GM23248 (cell line): ENCODE measurements at regions not wholly inside any gene's neighbourhood (a gene's known extent, or its start where the extent isn't known, plus 50 kb on each side); places are given as distances from the start of the nearest gene placed in this dataset.
"Not testable (repeated sequence)": the region's sequence is repeated elsewhere in the genome, so short reads cannot be mapped to it uniquely, and the experiment has no call there.

Experiments
- DNase-seq: peaks from one replicate; pipeline ENCODE4 v3.0.0-alpha.2; 2015
- H2AFZ ChIP-seq: fragments of 200-600 bp; sonication (generic); 2 replicates; pipeline ENCODE4 v1.6.1; 2016; ENCODE audit warnings: antibody characterized with exemption
- H3F3A ChIP-seq: fragments of 200-600 bp; sonication (generic); 2 replicates; pipeline ENCODE4 v1.6.1; 2016; ENCODE audit warnings: mild to moderate bottlenecking, antibody characterized with exemption, mixed run types; ENCODE audit not compliant: insufficient read depth
- H3K27ac ChIP-seq: fragments of 200-600 bp; sonication (generic); 2 replicates; pipeline ENCODE4 v1.5.1; 2016; ENCODE audit warnings: mild to moderate bottlenecking
- H3K27me3 ChIP-seq: fragments of 200-600 bp; sonication (generic); replicated peaks from 2 replicates; pipeline ENCODE4 v1.6.1; 2016; ENCODE audit warnings: mild to moderate bottlenecking; ENCODE audit not compliant: insufficient read depth
- H3K36me3 ChIP-seq: fragments of 200-600 bp; sonication (generic); 2 replicates; pipeline ENCODE4 v1.6.1; 2016; ENCODE audit warnings: low read depth, mild to moderate bottlenecking
- H3K4me1 ChIP-seq: fragments of 200-600 bp; sonication (generic); 2 replicates; pipeline ENCODE4 v1.6.1; 2016; ENCODE audit warnings: mild to moderate bottlenecking; ENCODE audit not compliant: insufficient read depth
- H3K4me2 ChIP-seq: fragments of 200-600 bp; sonication (generic); one replicate; pipeline ENCODE4 v1.6.1; 2016; ENCODE audit warnings: mild to moderate bottlenecking; ENCODE audit not compliant: unreplicated experiment
- H3K4me3 ChIP-seq: fragments of 200-600 bp; sonication (generic); 2 replicates; pipeline ENCODE4 v1.5.1; 2016; ENCODE audit warnings: mild to moderate bottlenecking
- H3K79me2 ChIP-seq: fragments of 200-600 bp; sonication (generic); 2 replicates; pipeline ENCODE4 v1.6.1; 2016; ENCODE audit warnings: mild to moderate bottlenecking; ENCODE audit not compliant: insufficient read depth
- H3K9ac ChIP-seq: fragments of 200-600 bp; sonication (generic); 2 replicates; pipeline ENCODE4 v1.6.1; 2016; ENCODE audit warnings: mild to moderate bottlenecking
- H3K9me2 ChIP-seq: fragments of 200-600 bp; sonication (generic); 2 replicates; pipeline ENCODE4 v1.6.1; 2016; ENCODE audit warnings: mixed run types, mild to moderate bottlenecking, moderate library complexity; ENCODE audit not compliant: insufficient read depth
- H3K9me3 ChIP-seq: fragments of 200-600 bp; sonication (generic); one replicate; pipeline ENCODE4 v1.6.1; 2017; ENCODE audit warnings: low read depth
- H4K20me1 ChIP-seq: fragments of 200-600 bp; sonication (generic); 2 replicates; pipeline ENCODE4 v1.6.0; 2016; ENCODE audit not compliant: insufficient read depth
- EZH2 ChIP-seq: fragments of 200-600 bp; sonication (generic); IDR thresholded peaks from 2 replicates; pipeline ENCODE4 v1.6.1; 2018; ENCODE audit warnings: antibody characterized with exemption, mild to moderate bottlenecking; ENCODE audit not compliant: insufficient read depth, poor library complexity, severe bottlenecking
- EZH2phosphoT487 ChIP-seq: fragments of 200-600 bp; sonication (generic); IDR thresholded peaks from 2 replicates; pipeline ENCODE4 v1.6.1; 2018; ENCODE audit warnings: antibody characterized with exemption, moderate library complexity, mild to moderate bottlenecking, low read depth; ENCODE audit not compliant: insufficient read depth
- WGBS, 2 experiments: methylation state at CpG; one replicate each; pipeline ENCODE4 v1.1.6; 2015 to 2017; ENCODE audit warnings: low lambda C conversion rate in 2 of 2, low coverage in 1 of 2; ENCODE audit errors: missing lambda C conversion rate in 2 of 2; 5-methylcytosine and 5-hydroxymethylcytosine counted together
- in situ Hi-C: fragments of 300-500 bp; cut with MboI; formaldehyde crosslinking; loops from 2 replicates; pipeline ENCODE4 v1.15.0; 2020

- Histone ChIP-seq H3K4me1 (peaks cover 12% of the 10 kb centered on the region), H4K20me1 (no peaks in the 10 kb centered on the region), H3K4me2 (no peak overlapping the region), H3F3A (peaks cover 14% of the 10 kb centered on the region), H3K4me3 (no peak overlapping the region), H3K9me3 (no peaks in the 10 kb centered on the region), H3K9me2 (no peaks in the 10 kb centered on the region), H3K27me3 (no peaks in the 10 kb centered on the region), H3K79me2 (no peaks in the 10 kb centered on the region), H3K27ac (no peak overlapping the region), H2AFZ (no peak overlapping the region), H3K9ac (no peak overlapping the region), H3K36me3 (no peaks in the 10 kb centered on the region)
- TF ChIP-seq EZH2phosphoT487 (no peak), EZH2 (no peak)
- 61 to 73% methylated on average over 2 of the region's 2 CpGs for WGBS, 2 experiments
- DNase-seq, result no peak
- in situ Hi-C loops, result loop anchor here (25.0 kb wide), 1 partner anchor 239 kb away; no protein-coding TSS in a partner anchor
These were observed 346.2 kb downstream of the C12orf75 start for GRCh38 chr12:105676694-105677093.

GRCh38 chr12:105677672-105678071 is 347.2 kb downstream of the C12orf75 start:
- TF ChIP-seq EZH2phosphoT487 (no peak), EZH2 (no peak)
- WGBS, 2 experiments, result 2 to 4% methylated on average over 2 of the region's 2 CpGs
- Histone ChIP-seq H3F3A (peaks cover 4% of the 10 kb centered on the region), H3K9ac (no peak overlapping the region), H3K79me2 (no peaks in the 10 kb centered on the region), H4K20me1 (no peaks in the 10 kb centered on the region), H2AFZ (no peak overlapping the region), H3K4me1 (peaks cover 2% of the 10 kb centered on the region), H3K9me3 (no peaks in the 10 kb centered on the region), H3K4me3 (no peak overlapping the region), H3K27me3 (no peaks in the 10 kb centered on the region), H3K27ac (no peak overlapping the region), H3K36me3 (no peaks in the 10 kb centered on the region), H3K4me2 (no peak overlapping the region), H3K9me2 (no peaks in the 10 kb centered on the region)
- in situ Hi-C loops, result loop anchor here (25.0 kb wide), 1 partner anchor 240 kb away; no protein-coding TSS in a partner anchor
- no peak for DNase-seq

GRCh38 chr12:105679982-105680381 is 349.5 kb downstream of the C12orf75 start:
- no peak for DNase-seq
- Histone ChIP-seq H4K20me1 (no peaks in the 10 kb centered on the region), H3K27ac (no peak overlapping the region), H3K9ac (no peak overlapping the region), H2AFZ (no peak overlapping the region), H3K4me2 (no peak overlapping the region), H3K9me2 (no peaks in the 10 kb centered on the region), H3K9me3 (no peaks in the 10 kb centered on the region), H3K4me1 (no peaks in the 10 kb centered on the region), H3K4me3 (no peak overlapping the region), H3K79me2 (no peaks in the 10 kb centered on the region), H3F3A (no peaks in the 10 kb centered on the region), H3K27me3 (no peaks in the 10 kb centered on the region), H3K36me3 (no peaks in the 10 kb centered on the region)
- 14% methylated on average over 1 of the region's 1 CpG for WGBS, 2 experiments
- TF ChIP-seq EZH2phosphoT487 (no peak), EZH2 (no peak)
- in situ Hi-C loops, result loop anchor here (25.0 kb wide), 1 partner anchor 243 kb away; no protein-coding TSS in a partner anchor

GRCh38 chr12:105681341-105681740 is 350.9 kb downstream of the C12orf75 start:
- H3K27me3 ChIP-seq, result no peaks in the 10 kb centered on the region
- TF ChIP-seq EZH2 (no peak), EZH2phosphoT487 (no peak)
- no peak for DNase-seq
- H3K4me1 ChIP-seq, result no peaks in the 10 kb centered on the region
- no peaks in the 10 kb centered on the region for H3K79me2 ChIP-seq
- H3K4me3 ChIP-seq, result no peak overlapping the region
- no peaks in the 10 kb centered on the region for H3K9me3 ChIP-seq
- 71 to 79% methylated on average over 2 of the region's 2 CpGs for WGBS, 2 experiments
- no peaks in the 10 kb centered on the region for H3K36me3 ChIP-seq
- no peaks in the 10 kb centered on the region for H3K9me2 ChIP-seq
- in situ Hi-C loops, result loop anchor here (25.0 kb wide), 1 partner anchor 244 kb away; no protein-coding TSS in a partner anchor
- no peaks in the 10 kb centered on the region for H3F3A ChIP-seq
- no peak overlapping the region for H3K27ac ChIP-seq
- no peak overlapping the region for H2AFZ ChIP-seq
- no peaks in the 10 kb centered on the region for H4K20me1 ChIP-seq
- H3K4me2 ChIP-seq, result no peak overlapping the region
- H3K9ac ChIP-seq, result no peak overlapping the region

GRCh38 chr12:105682821-105683220 is 352.3 kb downstream of the C12orf75 start:
- H3K4me2 ChIP-seq, H3K36me3 ChIP-seq, DNase-seq, H3K4me1 ChIP-seq, H3K9ac ChIP-seq, H3K27ac ChIP-seq, H3F3A ChIP-seq, H3K9me2 ChIP-seq, H3K27me3 ChIP-seq, H2AFZ ChIP-seq, H3K79me2 ChIP-seq, H3K9me3 ChIP-seq, H4K20me1 ChIP-seq, H3K4me3 ChIP-seq: not testable (repeated sequence)
- WGBS, 2 experiments, result 3 to 6% methylated on average over 1 of the region's 1 CpG
- in situ Hi-C loops, result loop anchor here (25.0 kb wide), 1 partner anchor 246 kb away; no protein-coding TSS in a partner anchor

GRCh38 chr12:105683836-105684235 is 353.3 kb downstream of the C12orf75 start:
- not testable (repeated sequence) for H3K79me2 ChIP-seq, H3K27me3 ChIP-seq, H3K27ac ChIP-seq, H3K4me1 ChIP-seq, H3K9me3 ChIP-seq, H3K4me2 ChIP-seq, H3K9me2 ChIP-seq, H3K36me3 ChIP-seq, H3F3A ChIP-seq, H2AFZ ChIP-seq, H3K4me3 ChIP-seq, DNase-seq, H3K9ac ChIP-seq, H4K20me1 ChIP-seq
- in situ Hi-C loops, result loop anchor here (25.0 kb wide), 1 partner anchor 247 kb away; no protein-coding TSS in a partner anchor
- WGBS, 2 experiments, result 66 to 73% methylated on average over 4 of the region's 4 CpGs
